ENCODE measurements at regions not wholly inside any gene's neighbourhood (a gene's known extent, or its start where the extent isn't known, plus 50 kb on each side); places are given as distances from the start of the nearest gene placed in this dataset.

GRCh38 chr9:86721843-86722705 is 225.2 kb downstream of the GAS1 start:
- Mint-ChIP-seq H3K4me1 (ENCODE audit: low read depth) (peaks cover 14% of the 10 kb centered on the region), H3K27ac (no peak overlapping the region), H3K9me3 (ENCODE audit: low read depth) (no peaks in the 10 kb centered on the region), H3K36me3 (no peaks in the 10 kb centered on the region), H3K4me3 (no peak overlapping the region), H3K27me3 (no peaks in the 10 kb centered on the region)

- Mint-ChIP-seq H3K36me3 (no peaks in the 10 kb centered on the region), H3K4me3 (no peak overlapping the region), H3K9me3 (ENCODE audit: low read depth) (no peaks in the 10 kb centered on the region), H3K27me3 (no peaks in the 10 kb centered on the region), H3K4me1 (ENCODE audit: low read depth) (peaks cover 14% of the 10 kb centered on the region), H3K27ac (no peak overlapping the region)
Measured at GRCh38 chr9:86721226-86721781, 226.0 kb downstream of the GAS1 start.

- H3K27ac Mint-ChIP-seq: no peak overlapping the region
- H3K36me3 Mint-ChIP-seq: no peaks in the 10 kb centered on the region
- no peaks in the 10 kb centered on the region for H3K27me3 Mint-ChIP-seq
- H3K9me3 Mint-ChIP-seq (ENCODE audit: low read depth): no peaks in the 10 kb centered on the region
- H3K4me1 Mint-ChIP-seq (ENCODE audit: low read depth): peaks cover 14% of the 10 kb centered on the region
- H3K4me3 Mint-ChIP-seq: no peak overlapping the region
Measured at GRCh38 chr9:86720639-86721225, 226.6 kb downstream of the GAS1 start.

GRCh38 chr9:86718388-86719049 is 228.8 kb downstream of the GAS1 start:
- no peak overlapping the region for H3K4me3 Mint-ChIP-seq
- H3K9me3 Mint-ChIP-seq (ENCODE audit: low read depth): no peaks in the 10 kb centered on the region
- no peak overlapping the region for H3K27ac Mint-ChIP-seq
- H3K36me3 Mint-ChIP-seq: no peaks in the 10 kb centered on the region
- peaks cover 13% of the 10 kb centered on the region for H3K4me1 Mint-ChIP-seq (ENCODE audit: low read depth)
- no peaks in the 10 kb centered on the region for H3K27me3 Mint-ChIP-seq

GRCh38 chr9:86716326-86716922 is 230.9 kb downstream of the GAS1 start:
- Mint-ChIP-seq H3K4me1 (ENCODE audit: low read depth) (no peaks in the 10 kb centered on the region), H3K9me3 (ENCODE audit: low read depth) (no peaks in the 10 kb centered on the region), H3K27ac (no peak overlapping the region)

GRCh38 chr9:86714999-86715398 is 232.3 kb downstream of the GAS1 start:
- no peak overlapping the region for H3K4me3 Mint-ChIP-seq
- H3K27me3 Mint-ChIP-seq: no peaks in the 10 kb centered on the region

More at GRCh38 chr9:86716326-86716922, 230.9 kb downstream of the GAS1 start:
- H3K27me3 Mint-ChIP-seq: no peaks in the 10 kb centered on the region
- no peaks in the 10 kb centered on the region for H3K36me3 Mint-ChIP-seq
- H3K4me3 Mint-ChIP-seq: no peak overlapping the region

GRCh38 chr9:86713970-86714369 is 233.3 kb downstream of the GAS1 start:
- H3K27ac Mint-ChIP-seq: no peak overlapping the region
- no peaks in the 10 kb centered on the region for H3K36me3 Mint-ChIP-seq
- no peaks in the 10 kb centered on the region for H3K4me1 Mint-ChIP-seq (ENCODE audit: low read depth)
- H3K4me3 Mint-ChIP-seq: no peak overlapping the region
- no peaks in the 10 kb centered on the region for H3K9me3 Mint-ChIP-seq (ENCODE audit: low read depth)
- no peaks in the 10 kb centered on the region for H3K27me3 Mint-ChIP-seq

More at GRCh38 chr9:86714999-86715398, 232.3 kb downstream of the GAS1 start:
- Mint-ChIP-seq H3K27ac (no peak overlapping the region), H3K9me3 (ENCODE audit: low read depth) (no peaks in the 10 kb centered on the region), H3K4me1 (ENCODE audit: low read depth) (no peaks in the 10 kb centered on the region), H3K36me3 (no peaks in the 10 kb centered on the region)

GRCh38 chr9:86713470-86713869 is 233.8 kb downstream of the GAS1 start:
- Mint-ChIP-seq H3K27ac (no peak overlapping the region), H3K27me3 (no peaks in the 10 kb centered on the region), H3K4me3 (no peak overlapping the region), H3K9me3 (ENCODE audit: low read depth) (no peaks in the 10 kb centered on the region), H3K4me1 (ENCODE audit: low read depth) (no peaks in the 10 kb centered on the region), H3K36me3 (no peaks in the 10 kb centered on the region)

- H3K27me3 Mint-ChIP-seq: peaks cover 3% of the 10 kb centered on the region
Measured at GRCh38 chr9:86708918-86709835, 238.1 kb downstream of the GAS1 start.

GRCh38 chr9:86707932-86708510 is 239.3 kb downstream of the GAS1 start:
- no peak overlapping the region for H3K4me3 Mint-ChIP-seq

More at GRCh38 chr9:86708918-86709835, 238.1 kb downstream of the GAS1 start:
- H3K4me3 Mint-ChIP-seq: no peak overlapping the region
- no peaks in the 10 kb centered on the region for H3K36me3 Mint-ChIP-seq
- H3K9me3 Mint-ChIP-seq (ENCODE audit: low read depth): no peaks in the 10 kb centered on the region
- no peak overlapping the region for H3K27ac Mint-ChIP-seq
- no peaks in the 10 kb centered on the region for H3K4me1 Mint-ChIP-seq (ENCODE audit: low read depth)

GRCh38 chr9:86706391-86706790 is 240.9 kb downstream of the GAS1 start:
- no peaks in the 10 kb centered on the region for H3K9me3 Mint-ChIP-seq (ENCODE audit: low read depth)
- no peak overlapping the region for H3K27ac Mint-ChIP-seq
- H3K4me1 Mint-ChIP-seq (ENCODE audit: low read depth): no peaks in the 10 kb centered on the region
- no peak overlapping the region for H3K4me3 Mint-ChIP-seq
- no peaks in the 10 kb centered on the region for H3K36me3 Mint-ChIP-seq
- H3K27me3 Mint-ChIP-seq: peaks cover 3% of the 10 kb centered on the region

More at GRCh38 chr9:86707932-86708510, 239.3 kb downstream of the GAS1 start:
- no peaks in the 10 kb centered on the region for H3K9me3 Mint-ChIP-seq (ENCODE audit: low read depth)
- H3K27me3 Mint-ChIP-seq: peaks cover 3% of the 10 kb centered on the region
- H3K36me3 Mint-ChIP-seq: no peaks in the 10 kb centered on the region
- H3K4me1 Mint-ChIP-seq (ENCODE audit: low read depth): no peaks in the 10 kb centered on the region
- H3K27ac Mint-ChIP-seq: no peak overlapping the region

GRCh38 chr9:86705490-86705889 is 241.8 kb downstream of the GAS1 start:
- H3K36me3 Mint-ChIP-seq: no peaks in the 10 kb centered on the region
- no peak overlapping the region for H3K4me3 Mint-ChIP-seq
- H3K9me3 Mint-ChIP-seq (ENCODE audit: low read depth): no peaks in the 10 kb centered on the region
- H3K4me1 Mint-ChIP-seq (ENCODE audit: low read depth): no peaks in the 10 kb centered on the region
- peaks cover 3% of the 10 kb centered on the region for H3K27me3 Mint-ChIP-seq
- no peak overlapping the region for H3K27ac Mint-ChIP-seq

- peaks cover 3% of the 10 kb centered on the region for H3K27me3 Mint-ChIP-seq
Measured at GRCh38 chr9:86703346-86703745, 244.0 kb downstream of the GAS1 start.

More at GRCh38 chr9:86703346-86703745, 244.0 kb downstream of the GAS1 start:
- Mint-ChIP-seq H3K9me3 (ENCODE audit: low read depth) (no peaks in the 10 kb centered on the region), H3K36me3 (no peaks in the 10 kb centered on the region), H3K4me3 (no peak overlapping the region), H3K4me1 (ENCODE audit: low read depth) (no peaks in the 10 kb centered on the region), H3K27ac (no peak overlapping the region)
